Middle frontal gyrus (tissue), 1 donor: ENCODE measurements at regions not wholly inside any gene's neighbourhood (a gene's known extent, or its start where the extent isn't known, plus 50 kb on each side); places are given as distances from the start of the nearest gene placed in this dataset.
"Not testable (repeated sequence)": the region's sequence is repeated elsewhere in the genome, so short reads cannot be mapped to it uniquely, and the experiment has no call there.

Experiments used
- DNase-seq: peaks from one replicate; pipeline ENCODE4 v3.0.0-alpha.2; 2015; ENCODE audit warnings: low spot score; ENCODE audit errors: extremely low spot score

- DNase-seq, result no peak
Measured at GRCh38 chr18:60319129-60319528, 53.4 kb downstream of the MC4R start.

- no peak for DNase-seq
Measured at GRCh38 chr18:60311676-60312360, 60.8 kb downstream of the MC4R start.

GRCh38 chr18:60295674-60296073 lies 76.9 kb downstream of the MC4R start:
- DNase-seq, result no peak

GRCh38 chr18:60292186-60292585 lies 80.4 kb downstream of the MC4R start:
- DNase-seq, result no peak

GRCh38 chr18:60279391-60279790 lies 93.2 kb downstream of the MC4R start:
- no peak for DNase-seq

GRCh38 chr18:60277855-60278480 lies 94.6 kb downstream of the MC4R start:
- DNase-seq, result no peak

- no peak for DNase-seq
Measured at GRCh38 chr18:60267391-60268058, 105.0 kb downstream of the MC4R start.

GRCh38 chr18:60266558-60266957 lies 106.0 kb downstream of the MC4R start:
- DNase-seq, result no peak

GRCh38 chr18:60259052-60259681 lies 113.4 kb downstream of the MC4R start:
- DNase-seq, result no peak

- no peak for DNase-seq
Measured at GRCh38 chr18:60249388-60249787, 123.2 kb downstream of the MC4R start.

- DNase-seq, result no peak
Measured at GRCh38 chr18:60248336-60249330, 123.9 kb downstream of the MC4R start.

GRCh38 chr18:60247103-60247502 lies 125.5 kb downstream of the MC4R start:
- no peak for DNase-seq

GRCh38 chr18:60246606-60247005 lies 126.0 kb downstream of the MC4R start:
- DNase-seq, result no peak

GRCh38 chr18:60245096-60245495 lies 127.5 kb downstream of the MC4R start:
- no peak for DNase-seq

- DNase-seq, result not testable (repeated sequence)
Measured at GRCh38 chr18:60239024-60239710, 133.4 kb downstream of the MC4R start.

GRCh38 chr18:60235164-60235563 lies 137.4 kb downstream of the MC4R start:
- no peak for DNase-seq

- DNase-seq, result no peak
Measured at GRCh38 chr18:60232541-60232940, 140.0 kb downstream of the MC4R start.

- no peak for DNase-seq
Measured at GRCh38 chr18:60228609-60229595, 143.7 kb downstream of the MC4R start.

- DNase-seq, result no peak
Measured at GRCh38 chr18:60215432-60215831, 157.1 kb downstream of the MC4R start.
